Stimulated activated CD4-positive, alpha-beta T cell treated with anti-CD3 and anti-CD28 coated beads, Interleukin-15, amount 100 ng/mL, for 24 hours (primary cell): ENCODE measurements at regions not wholly inside any gene's neighbourhood (a gene's known extent, or its start where the extent isn't known, plus 50 kb on each side); places are given as distances from the start of the nearest gene placed in this dataset.

Experiments used
- DNase-seq: peaks from one replicate; pipeline ENCODE4 v3.0.0-alpha.2; 2020

GRCh38 chr18:54020156-54020745 lies 204.2 kb downstream of the MBD2 start:
- DNase-seq = no peak

- DNase-seq = no peak
These were observed 204.8 kb downstream of the MBD2 start for GRCh38 chr18:54019641-54020040.

- DNase-seq = no peak
These were observed 211.0 kb downstream of the MBD2 start for GRCh38 chr18:54013452-54013851.

DNA sequence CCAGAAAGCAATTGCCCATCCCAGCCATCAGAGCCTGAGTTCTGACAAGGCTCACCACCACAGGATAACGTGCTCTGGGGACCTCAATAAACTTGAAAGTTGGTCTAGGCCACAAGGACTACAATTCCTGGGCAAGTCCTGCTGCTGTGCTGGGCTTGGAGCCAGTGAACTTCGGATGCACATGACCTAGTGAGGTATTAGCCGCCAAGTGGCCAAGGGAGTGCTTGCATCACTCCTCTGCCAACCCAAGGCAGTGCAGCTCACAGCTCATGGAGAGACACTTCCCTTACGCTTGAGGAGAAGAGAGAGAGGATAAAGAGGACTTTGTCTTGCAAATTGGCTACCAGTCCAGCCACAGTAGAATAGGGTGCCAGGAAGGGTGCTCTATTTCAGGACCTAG lies 219.6 kb downstream of the MBD2 start:
- no peak for DNase-seq

- no peak for DNase-seq
These were observed 221.3 kb downstream of the MBD2 start for GRCh38 chr18:54003195-54003594.

- no peak for DNase-seq
These were observed 227.4 kb downstream of the MBD2 start for GRCh38 chr18:53997064-53997463.

DNA sequence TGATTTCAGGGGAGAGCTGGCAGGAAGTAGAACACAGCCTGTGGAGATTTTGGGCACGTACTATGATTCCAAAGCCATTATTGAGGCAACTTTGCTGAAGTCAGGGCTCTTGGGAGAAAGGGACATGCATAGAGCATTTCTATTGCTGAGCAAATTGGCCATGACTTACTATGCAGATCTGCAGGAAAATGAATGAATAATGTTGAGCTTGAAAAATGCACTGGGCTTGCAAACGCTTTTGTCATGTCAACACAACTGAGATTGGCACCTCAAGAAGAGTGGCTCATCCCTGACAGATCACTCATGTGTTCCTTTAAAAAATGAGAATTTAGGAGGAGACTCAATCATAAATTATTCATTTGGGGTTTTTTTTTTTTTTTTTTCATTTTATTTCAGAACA lies 230.5 kb downstream of the MBD2 start:
- no peak for DNase-seq

- no peak for DNase-seq
These were observed 232.7 kb downstream of the MBD2 start for GRCh38 chr18:53991805-53992204.

GRCh38 chr18:53991202-53991601 lies 233.3 kb downstream of the MBD2 start:
- DNase-seq = no peak

DNA sequence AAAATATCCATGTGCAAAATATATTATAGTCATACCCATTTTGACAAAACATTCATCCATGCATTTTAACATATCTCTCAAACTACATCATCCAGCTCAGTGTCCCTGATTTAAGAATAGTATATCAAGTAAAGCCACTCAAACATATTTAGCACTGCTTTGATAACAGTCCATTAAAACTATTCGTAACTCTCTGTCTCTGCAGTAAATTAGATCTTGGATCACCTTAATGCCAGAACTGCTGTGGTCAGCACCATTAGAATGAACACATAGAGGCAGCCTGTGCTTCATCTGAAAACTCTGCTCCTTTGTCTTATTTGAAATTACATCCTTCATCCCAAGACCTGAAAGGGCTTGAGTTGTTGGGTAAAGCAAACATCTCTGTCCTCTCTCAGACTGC lies 234.0 kb downstream of the MBD2 start:
- no peak for DNase-seq

GRCh38 chr18:53984021-53984420 lies 240.4 kb downstream of the MBD2 start:
- DNase-seq = no peak

DNA sequence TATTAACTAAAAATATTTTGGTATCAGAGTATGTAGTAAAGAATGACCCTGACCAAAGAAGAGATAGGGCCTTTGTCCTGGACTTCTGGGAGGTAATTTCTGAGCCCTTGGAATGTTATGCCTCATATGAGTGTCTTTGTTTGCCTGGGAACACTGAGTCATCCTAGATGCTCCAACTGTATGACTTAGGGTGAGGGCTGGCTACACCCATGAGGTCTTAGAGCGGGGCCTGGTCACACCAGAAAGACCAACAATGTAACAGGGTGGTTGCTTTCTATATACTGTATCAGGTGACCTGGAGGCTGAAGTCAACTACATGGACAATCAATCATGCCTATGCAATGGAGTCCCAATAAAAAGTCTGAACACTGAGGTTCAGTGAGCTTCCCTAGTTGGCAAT lies 253.1 kb downstream of the MBD2 start:
- no peak for DNase-seq

DNA sequence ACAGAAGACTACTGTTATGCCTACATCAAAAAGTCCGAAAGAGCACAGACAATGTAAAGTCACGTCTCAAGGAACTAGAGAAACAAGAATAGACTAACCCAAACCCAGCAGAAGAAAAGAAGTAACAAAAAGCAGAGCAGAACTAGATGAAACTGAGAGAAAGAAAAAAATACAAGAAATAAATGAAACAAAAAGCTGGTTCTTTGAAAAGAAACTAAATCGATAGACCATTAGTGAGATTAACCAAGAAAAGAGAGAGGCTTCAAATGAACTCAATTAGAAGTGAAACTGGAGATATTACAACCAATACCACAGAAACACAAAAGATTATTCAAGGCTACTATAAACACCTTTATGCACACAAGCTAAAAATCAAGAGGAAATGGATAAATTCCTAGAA lies 271.8 kb downstream of the MBD2 start:
- DNase-seq = no peak

DNA sequence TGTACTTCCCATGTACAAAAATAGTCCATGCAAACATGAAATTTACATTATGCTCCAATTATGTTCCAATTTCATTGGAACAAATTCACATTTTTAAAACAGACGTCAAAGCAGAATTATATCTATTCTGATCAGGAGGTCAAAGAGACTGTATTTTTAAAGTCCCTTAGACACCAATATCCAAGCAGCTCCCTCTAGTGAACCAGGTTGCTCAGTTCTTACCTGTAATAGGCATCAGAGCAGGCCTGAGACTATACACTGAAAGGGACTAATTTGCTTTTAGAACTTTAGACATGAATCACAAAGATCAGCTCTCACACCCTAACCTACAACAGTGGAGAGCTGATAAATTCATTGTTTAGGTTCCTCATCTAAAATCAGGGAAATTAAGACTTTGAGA lies 273.9 kb downstream of the MBD2 start:
- DNase-seq = no peak

DNA sequence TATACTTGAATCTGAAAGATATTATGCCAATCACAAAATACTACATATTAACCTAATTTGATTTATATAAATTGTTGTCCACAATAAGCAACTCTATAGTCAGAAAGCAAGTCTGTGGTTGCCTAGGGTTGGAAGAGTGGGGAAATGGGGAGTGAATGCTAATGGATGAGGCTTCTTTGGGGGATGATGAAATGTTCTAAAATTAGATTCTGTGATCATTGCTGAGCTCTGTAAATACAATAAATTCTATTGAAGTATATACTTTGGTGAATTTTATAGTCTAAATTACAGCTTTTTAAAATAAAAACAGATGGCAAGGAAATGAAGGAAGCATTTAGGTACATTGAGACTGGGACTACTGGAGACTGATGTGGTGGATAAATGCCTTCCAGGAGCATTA lies 275.5 kb downstream of the MBD2 start:
- DNase-seq = no peak

DNA sequence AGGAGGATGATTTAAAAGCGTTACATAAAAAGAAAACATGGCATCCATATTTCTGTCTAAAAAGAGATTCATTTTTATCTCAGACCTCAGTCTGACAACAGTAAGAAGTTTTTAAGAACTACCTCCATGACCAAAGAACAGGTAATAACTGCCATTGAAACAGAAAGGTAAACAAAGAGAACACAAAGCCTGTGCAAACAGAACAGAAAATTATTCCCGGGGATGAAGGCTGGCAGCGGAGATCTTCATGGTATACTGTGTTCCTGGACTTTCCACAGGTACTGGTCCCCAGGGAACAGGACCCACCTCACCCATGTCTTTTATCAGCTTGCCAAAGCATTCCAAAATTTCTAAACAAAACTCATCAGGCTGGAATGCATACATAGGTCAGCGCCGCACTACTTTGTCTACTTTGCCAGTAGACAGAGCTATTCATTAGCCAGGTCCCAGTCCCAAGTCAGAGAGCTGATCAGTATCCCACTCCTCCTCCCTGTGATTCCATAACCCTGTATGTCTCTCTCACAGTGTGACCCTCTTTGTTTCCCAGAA lies 277.3 kb downstream of the MBD2 start:
- DNase-seq = no peak

DNA sequence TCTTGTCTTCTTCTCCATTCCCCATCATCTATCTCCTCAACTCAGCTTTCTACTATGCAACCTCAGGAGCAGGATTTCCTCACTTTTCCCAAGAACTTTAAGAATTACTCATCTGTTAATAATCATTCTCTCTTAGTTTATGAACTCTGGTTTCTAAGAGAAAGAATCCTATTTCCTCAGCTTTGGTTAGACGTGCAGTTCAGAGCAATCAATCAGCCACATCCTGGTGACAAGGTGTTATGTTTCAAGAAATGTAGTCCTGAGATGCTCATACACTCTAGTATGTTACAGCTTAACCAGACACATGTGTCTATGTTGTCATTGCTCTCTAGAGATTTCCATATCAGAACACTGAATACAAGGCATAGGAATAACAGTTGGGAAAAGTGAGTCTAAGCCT lies 277.9 kb downstream of the MBD2 start:
- no peak for DNase-seq

- DNase-seq = no peak
These were observed 279.7 kb downstream of the MBD2 start for GRCh38 chr18:53944721-53945120.

- DNase-seq = no peak
These were observed 281.1 kb downstream of the MBD2 start for GRCh38 chr18:53943326-53943860.

- DNase-seq = no peak
These were observed 282.7 kb downstream of the MBD2 start for GRCh38 chr18:53941601-53942338.

DNA sequence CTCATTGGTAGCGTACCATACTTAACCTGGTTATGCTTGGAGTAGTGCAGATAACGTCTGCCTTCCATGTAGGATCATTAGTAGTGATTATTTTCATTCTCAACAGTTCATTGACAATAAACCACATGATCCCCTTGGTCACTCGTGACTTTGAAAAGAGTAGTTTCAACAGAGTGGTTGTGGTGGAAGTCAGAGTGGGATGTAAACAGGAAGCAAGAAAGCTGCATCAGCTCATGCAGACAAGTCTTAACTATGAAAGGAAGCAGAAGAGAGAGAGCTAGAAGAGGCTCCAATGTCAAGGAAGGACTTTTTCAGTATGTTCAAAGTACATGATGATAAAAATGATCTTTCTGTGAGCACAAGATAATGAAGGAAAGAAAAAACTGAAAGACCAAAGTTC lies 287.4 kb downstream of the MBD2 start:
- no peak for DNase-seq

DNA sequence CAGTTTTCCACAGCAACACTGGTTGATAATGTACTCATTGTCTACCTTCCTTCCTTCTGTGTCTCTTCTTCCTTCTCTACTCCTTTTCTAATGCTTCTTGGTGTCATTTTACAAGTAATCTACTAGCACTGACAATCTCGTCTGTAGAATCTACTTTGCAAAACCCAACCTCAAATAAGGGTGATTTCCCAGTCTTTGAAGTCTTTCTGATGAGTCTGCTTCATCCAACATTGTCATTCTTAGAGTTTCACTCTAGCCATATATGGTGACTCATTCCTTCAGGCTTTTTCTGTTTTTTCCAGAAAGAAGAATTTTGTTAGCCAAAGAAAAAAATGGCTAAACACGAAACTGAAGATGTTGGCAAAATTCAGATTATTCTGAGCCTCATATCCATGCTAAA lies 288.7 kb downstream of the MBD2 start:
- no peak for DNase-seq

DNA sequence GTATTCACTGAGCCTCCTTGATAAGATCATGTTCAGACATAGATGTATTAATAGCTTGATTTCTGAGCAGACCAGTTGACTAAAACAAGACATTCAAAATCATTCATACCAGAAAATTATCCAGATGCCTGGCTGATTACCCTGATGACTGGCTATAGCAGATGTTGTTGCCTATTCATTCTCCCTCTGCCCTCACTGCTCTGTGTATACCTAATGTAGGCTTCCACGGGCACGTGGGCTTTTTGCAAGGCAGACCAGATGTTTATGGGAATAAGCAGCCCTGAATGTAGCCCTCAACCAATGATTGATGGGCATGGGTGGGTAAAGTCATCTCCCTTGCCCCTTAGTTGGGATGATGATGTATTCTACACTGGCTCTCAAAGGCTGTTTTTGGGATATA lies 289.1 kb downstream of the MBD2 start:
- no peak for DNase-seq

GRCh38 chr18:53920312-53921075 lies 304.0 kb downstream of the MBD2 start:
- DNase-seq = no peak
